T47D (cell line): ENCODE measurements at regions not wholly inside any gene's neighbourhood (a gene's known extent, or its start where the extent isn't known, plus 50 kb on each side); places are given as distances from the start of the nearest gene placed in this dataset.
"Not testable (repeated sequence)": the region's sequence is repeated elsewhere in the genome, so short reads cannot be mapped to it uniquely, and the experiment has no call there.

Source experiments
- DNase-seq, 2 experiments: peaks; one replicate each; pipeline versions ENCODE4 v3.0.0 to v3.0.0-alpha.2; 2011 to 2012; ENCODE audit warnings: low read depth in 1 of 2, low spot score in 1 of 2
- JUND ChIP-seq: IDR thresholded peaks from 2 replicates; pipeline ENCODE4 v1.6.1; 2012; ENCODE audit warnings: low read depth
- in situ Hi-C: cut with HindIII; loops from 2 replicates; pipeline ENCODE4 v1.10.0; 2016; ENCODE audit warnings: low sequenced_read_pairs, low pct_unique_long_range_greater_than_20kb

DNA sequence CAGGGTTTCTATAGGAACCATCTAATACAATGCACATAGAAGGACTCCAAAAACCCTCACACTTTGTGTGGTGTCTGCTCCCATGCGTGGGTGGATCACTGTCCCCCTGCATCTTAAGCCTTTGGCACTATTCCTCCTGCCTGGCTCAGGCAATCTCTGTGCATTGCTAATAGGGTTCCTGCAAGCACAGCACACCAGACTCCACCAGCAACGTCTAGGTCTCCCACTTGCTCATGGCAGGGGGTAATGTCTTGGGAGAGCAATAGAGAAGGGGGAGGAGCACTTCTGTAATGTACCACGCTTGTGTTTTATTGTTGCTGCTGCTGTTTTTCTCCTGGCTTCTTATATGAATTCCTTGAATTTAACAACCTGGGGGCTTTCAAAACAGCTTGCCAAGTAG, 182.6 kb upstream of the GLRA1 start:
- in situ Hi-C loops, result no loop called here
- DNase-seq, result no peak
- no peak for TF ChIP-seq JUND

GRCh38 chr5:152106571-152106970, 181.9 kb upstream of the GLRA1 start:
- DNase-seq, result no peak
- in situ Hi-C loops, result no loop called here
- TF ChIP-seq JUND, result no peak

DNA sequence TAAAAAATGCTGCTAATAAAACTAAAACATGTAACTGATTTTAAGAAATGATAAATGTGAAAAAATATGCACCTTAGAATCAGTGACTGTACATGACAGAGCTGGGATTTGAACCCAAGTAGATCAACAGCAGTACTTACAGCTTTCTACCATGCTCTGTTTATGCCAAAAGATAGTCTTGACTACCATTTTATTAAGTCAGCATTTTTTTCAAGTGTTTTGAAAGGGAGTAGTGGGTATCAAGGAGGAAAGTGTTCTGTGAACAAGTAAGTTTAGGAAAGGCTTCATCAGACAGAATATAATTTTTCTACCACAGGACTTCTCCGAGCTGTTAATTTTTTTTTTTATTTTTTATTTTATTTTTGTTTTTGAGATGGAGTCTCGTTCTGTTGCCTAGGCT, 180.4 kb upstream of the GLRA1 start:
- in situ Hi-C loops, result no loop called here
- DNase-seq, result no peak
- TF ChIP-seq JUND, result no peak

GRCh38 chr5:152104211-152104610, 179.6 kb upstream of the GLRA1 start:
- no peak for DNase-seq
- in situ Hi-C loops, result no loop called here
- no peak for TF ChIP-seq JUND

GRCh38 chr5:152102908-152103307, 178.3 kb upstream of the GLRA1 start:
- DNase-seq, in situ Hi-C loops: not testable (repeated sequence)

- no peak for TF ChIP-seq JUND
- in situ Hi-C loops, result no loop called here
- no peak for DNase-seq
Measured at GRCh38 chr5:152102057-152102456, 177.4 kb upstream of the GLRA1 start.

DNA sequence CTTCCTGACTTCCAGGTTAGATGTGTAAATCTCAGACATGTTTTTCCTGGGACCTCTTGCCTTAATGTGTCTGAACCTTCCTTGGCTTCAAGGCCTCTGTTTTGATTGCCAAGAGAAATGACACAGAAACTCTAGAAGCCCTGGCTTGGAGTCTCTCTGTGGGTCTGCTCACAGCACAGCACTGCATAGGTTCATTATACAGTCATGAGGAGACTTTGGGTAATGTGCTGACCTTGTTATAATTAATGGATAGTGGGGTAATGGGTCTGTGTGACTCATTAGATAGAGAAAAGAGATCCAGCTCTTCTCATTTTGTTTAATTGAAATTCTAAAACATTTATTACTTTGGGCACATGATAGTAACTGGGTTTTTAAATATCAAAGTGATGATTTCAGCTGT, 175.8 kb upstream of the GLRA1 start:
- no peak for TF ChIP-seq JUND
- no peak for DNase-seq
- in situ Hi-C loops, result no loop called here

GRCh38 chr5:152097128-152097527, 172.5 kb upstream of the GLRA1 start:
- no peak for DNase-seq
- in situ Hi-C loops, result no loop called here
- no peak for TF ChIP-seq JUND

DNA sequence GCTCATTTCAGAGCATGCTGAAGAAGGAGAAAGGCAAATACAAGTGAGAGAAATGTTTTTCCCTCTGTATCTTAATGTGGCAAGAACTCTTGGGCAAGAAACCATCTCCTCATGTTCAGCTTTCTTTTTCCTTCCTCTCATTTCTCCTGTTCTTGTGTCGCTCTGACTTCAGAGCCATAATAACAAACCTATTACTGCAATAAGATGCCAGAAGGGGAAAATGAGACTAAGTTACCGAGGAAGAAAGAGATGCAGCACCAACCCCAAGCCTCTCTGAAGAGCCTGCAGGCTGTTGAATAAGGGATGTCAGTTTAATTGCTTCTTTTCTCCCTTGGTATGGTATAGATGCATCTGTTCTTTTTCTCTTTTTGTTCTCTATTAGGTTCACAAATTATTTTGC, 170.1 kb upstream of the GLRA1 start:
- in situ Hi-C loops, result no loop called here

GRCh38 chr5:152094060-152094459, 169.4 kb upstream of the GLRA1 start:
- no peak for TF ChIP-seq JUND
- in situ Hi-C loops, result no loop called here
- DNase-seq, result no peak

More for the DNA sequence above, 170.1 kb upstream of the GLRA1 start:
- no peak for TF ChIP-seq JUND
- no peak for DNase-seq

- in situ Hi-C loops, result no loop called here
Measured at GRCh38 chr5:152092580-152092979, 167.9 kb upstream of the GLRA1 start.

DNA sequence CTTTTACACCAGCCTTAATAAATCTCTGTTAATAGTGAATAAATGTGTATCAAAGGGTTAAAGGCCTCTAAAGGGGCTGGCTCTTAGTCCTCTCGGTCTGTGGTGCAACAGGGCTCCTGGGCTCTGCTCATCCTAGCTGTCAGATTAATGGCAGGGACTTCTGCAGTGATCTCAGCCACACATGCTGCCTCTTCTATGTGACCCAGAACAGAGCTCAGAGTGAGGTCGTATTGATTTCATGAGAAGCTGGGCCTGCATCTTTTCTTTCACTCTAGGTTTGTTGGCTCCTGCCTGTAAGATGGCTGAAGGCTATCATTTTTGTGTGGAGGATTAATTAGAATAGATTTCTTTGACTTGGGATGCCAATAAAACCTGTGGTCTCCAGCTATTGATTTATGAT, 165.0 kb upstream of the GLRA1 start:
- no peak for TF ChIP-seq JUND
- DNase-seq, result no peak
- in situ Hi-C loops, result no loop called here

More at GRCh38 chr5:152092580-152092979, 167.9 kb upstream of the GLRA1 start:
- DNase-seq, result no peak
- no peak for TF ChIP-seq JUND

- DNase-seq, result no peak
- TF ChIP-seq JUND, result no peak
- in situ Hi-C loops, result no loop called here
Measured at GRCh38 chr5:152086668-152087067, 162.0 kb upstream of the GLRA1 start.

GRCh38 chr5:152084476-152084875, 159.8 kb upstream of the GLRA1 start:
- no peak for TF ChIP-seq JUND
- DNase-seq, result no peak
- in situ Hi-C loops, result no loop called here
